Progenitor cell of endocrine pancreas (in vitro differentiated cells): ENCODE measurements at regions not wholly inside any gene's neighbourhood (a gene's known extent, or its start where the extent isn't known, plus 50 kb on each side); places are given as distances from the start of the nearest gene placed in this dataset.

Source experiments
- DNase-seq: peaks from one replicate; pipeline ENCODE4 v3.0.0; 2021; ENCODE audit warnings: low spot score; ENCODE audit not compliant: unreplicated experiment
- H3K27ac Mint-ChIP-seq: 2 replicates; pipeline ENCODE4 v1.8.0; 2021; ENCODE audit warnings: mild to moderate bottlenecking, moderate library complexity, mixed read lengths
- H3K27me3 Mint-ChIP-seq: 2 replicates; pipeline ENCODE4 v1.8.0; 2021; ENCODE audit warnings: mixed read lengths
- H3K36me3 Mint-ChIP-seq: 2 replicates; pipeline ENCODE4 v1.8.0; 2022; ENCODE audit warnings: mixed read lengths; ENCODE audit not compliant: insufficient read depth
- H3K4me1 Mint-ChIP-seq: 2 replicates; pipeline ENCODE4 v1.8.0; 2021; ENCODE audit warnings: low read depth, mixed read lengths
- H3K4me3 Mint-ChIP-seq: 2 replicates; pipeline ENCODE4 v1.8.0; 2021; ENCODE audit warnings: low read depth, mild to moderate bottlenecking, moderate library complexity, mixed read lengths
- H3K9me3 Mint-ChIP-seq: 2 replicates; pipeline ENCODE4 v1.8.0; 2021; ENCODE audit warnings: low read depth, mixed read lengths
- CTCF ChIP-seq: fragments of 200-600 bp; sonication (generic); IDR thresholded peaks from one replicate; pipeline ENCODE4 v1.5.0; 2021; ENCODE audit warnings: antibody characterized with exemption, mild to moderate bottlenecking; ENCODE audit not compliant: unreplicated experiment

- Mint-ChIP-seq H3K27ac (no peak overlapping the region), H3K36me3 (no peaks in the 10 kb centered on the region)
- TF ChIP-seq CTCF: no peak
Measured at GRCh38 chr21:35792569-35793305, 267.6 kb downstream of the SETD4 start.

GRCh38 chr21:35791541-35792325, 268.6 kb downstream of the SETD4 start:
- no peak for DNase-seq
- TF ChIP-seq CTCF: no peak
- Mint-ChIP-seq H3K4me3 (no peak overlapping the region), H3K36me3 (no peaks in the 10 kb centered on the region), H3K4me1 (no peaks in the 10 kb centered on the region), H3K9me3 (peaks cover 5% of the 10 kb centered on the region), H3K27me3 (no peaks in the 10 kb centered on the region), H3K27ac (no peak overlapping the region)

More at GRCh38 chr21:35792569-35793305, 267.6 kb downstream of the SETD4 start:
- H3K4me3 Mint-ChIP-seq: no peak overlapping the region
- no peaks in the 10 kb centered on the region for H3K4me1 Mint-ChIP-seq
- DNase-seq: no peak
- no peaks in the 10 kb centered on the region for H3K27me3 Mint-ChIP-seq
- H3K9me3 Mint-ChIP-seq: no peaks in the 10 kb centered on the region

DNA sequence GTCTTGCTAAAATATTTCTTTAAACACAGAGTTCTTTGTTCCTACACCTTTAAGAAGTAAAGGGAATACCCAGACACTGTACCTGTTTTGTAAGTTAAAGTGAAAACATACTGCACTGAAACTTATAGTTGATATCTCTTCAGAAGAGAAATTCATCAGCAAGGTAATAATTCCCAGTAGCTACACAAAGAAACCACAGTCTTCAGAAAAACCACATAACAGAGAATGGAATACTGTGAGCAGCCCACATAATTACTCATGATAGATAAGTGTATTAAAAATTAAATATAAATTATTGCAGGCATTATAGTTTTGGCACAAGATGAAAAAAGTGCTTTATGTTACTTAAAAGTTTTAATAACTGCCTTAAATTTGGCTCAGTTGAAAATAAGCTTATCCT, 276.6 kb downstream of the SETD4 start:
- Mint-ChIP-seq H3K4me1 (no peaks in the 10 kb centered on the region), H3K27ac (no peak overlapping the region), H3K36me3 (no peaks in the 10 kb centered on the region), H3K9me3 (peaks cover 5% of the 10 kb centered on the region), H3K27me3 (peaks cover 7% of the 10 kb centered on the region), H3K4me3 (no peak overlapping the region)
- no peak for DNase-seq
- TF ChIP-seq CTCF: no peak

- H3K9me3 Mint-ChIP-seq: peaks cover 8% of the 10 kb centered on the region
- H3K4me1 Mint-ChIP-seq: no peaks in the 10 kb centered on the region
- H3K27ac Mint-ChIP-seq: no peak overlapping the region
- no peaks in the 10 kb centered on the region for H3K36me3 Mint-ChIP-seq
- no peak overlapping the region for H3K4me3 Mint-ChIP-seq
- no peak for TF ChIP-seq CTCF
- H3K27me3 Mint-ChIP-seq: peaks cover 10% of the 10 kb centered on the region
- no peak for DNase-seq
Measured at GRCh38 chr21:35782667-35783066, 277.7 kb downstream of the SETD4 start.

GRCh38 chr21:35780983-35781382, 279.3 kb downstream of the SETD4 start:
- H3K4me1 Mint-ChIP-seq: no peaks in the 10 kb centered on the region
- no peak overlapping the region for H3K27ac Mint-ChIP-seq
- no peak for TF ChIP-seq CTCF
- no peaks in the 10 kb centered on the region for H3K36me3 Mint-ChIP-seq
- H3K27me3 Mint-ChIP-seq: peaks cover 9% of the 10 kb centered on the region
- no peak overlapping the region for H3K4me3 Mint-ChIP-seq
- H3K9me3 Mint-ChIP-seq: peaks cover 3% of the 10 kb centered on the region
- DNase-seq: no peak
